SW 1271 (cell line): ENCODE measurements at regions not wholly inside any gene's neighbourhood (a gene's known extent, or its start where the extent isn't known, plus 50 kb on each side); places are given as distances from the start of the nearest gene placed in this dataset.
"Not testable (repeated sequence)": the region's sequence is repeated elsewhere in the genome, so short reads cannot be mapped to it uniquely, and the experiment has no call there.

Experiments
- DNase-seq, 2 experiments: peaks; one replicate each; lab custom pipeline; 2025; lab: John Stamatoyannopoulos, UW

- no peak for DNase-seq
Observed at GRCh38 chr11:104776501-104777170, 121.6 kb downstream of the CASP12 start.

GRCh38 chr11:104774578-104774977, 123.7 kb downstream of the CASP12 start:
- DNase-seq: no peak

- DNase-seq: peak; percentile 54 to 57
Observed at GRCh38 chr11:104772806-104773241, 125.4 kb downstream of the CASP12 start.

- DNase-seq: no peak
Observed at GRCh38 chr11:104771763-104772162, 126.5 kb downstream of the CASP12 start.

GRCh38 chr11:104771046-104771445, 127.2 kb downstream of the CASP12 start:
- DNase-seq: not testable (repeated sequence)

GRCh38 chr11:104765401-104766095, 132.7 kb downstream of the CASP12 start:
- no peak for DNase-seq

GRCh38 chr11:104764710-104765045, 133.6 kb downstream of the CASP12 start:
- DNase-seq: no peak

GRCh38 chr11:104763930-104764709, 134.1 kb downstream of the CASP12 start:
- DNase-seq: no peak

GRCh38 chr11:104761511-104761910, 136.7 kb downstream of the CASP12 start:
- no peak for DNase-seq

- no peak for DNase-seq
Observed at GRCh38 chr11:104759464-104759863, 138.8 kb downstream of the CASP12 start.

GRCh38 chr11:104738918-104739317, 159.3 kb downstream of the CASP12 start:
- no peak for DNase-seq

- DNase-seq: no peak
Observed at GRCh38 chr11:104738208-104738607, 160.1 kb downstream of the CASP12 start.

GRCh38 chr11:104736502-104736901, 161.8 kb downstream of the CASP12 start:
- DNase-seq: no peak

- no peak for DNase-seq
Observed at GRCh38 chr11:104734998-104735397, 163.3 kb downstream of the CASP12 start.

GRCh38 chr11:104731890-104732289, 166.4 kb downstream of the CASP12 start:
- no peak for DNase-seq

GRCh38 chr11:104728927-104729326, 169.3 kb downstream of the CASP12 start:
- no peak for DNase-seq

- no peak for DNase-seq
Observed at GRCh38 chr11:104727768-104728167, 170.5 kb downstream of the CASP12 start.

GRCh38 chr11:104727095-104727494, 171.2 kb downstream of the CASP12 start:
- no peak for DNase-seq

GRCh38 chr11:104725796-104726408, 172.4 kb downstream of the CASP12 start:
- DNase-seq: no peak

GRCh38 chr11:104713401-104713800, 184.9 kb downstream of the CASP12 start:
- no peak for DNase-seq

- peak in 1 of 2 experiments; percentile 12 for DNase-seq
Observed at GRCh38 chr11:104705490-104706190, 192.6 kb downstream of the CASP12 start.

- DNase-seq: no peak
Observed at GRCh38 chr11:104704888-104705287, 193.4 kb downstream of the CASP12 start.
